Caco-2 (cell line): ENCODE measurements at regions not wholly inside any gene's neighbourhood (a gene's known extent, or its start where the extent isn't known, plus 50 kb on each side); places are given as distances from the start of the nearest gene placed in this dataset.

Experiments used
- BruUV-seq: library from RNA; stranded (reverse); fragments of 400-500 nt; replicated peaks from 2 replicates; lab custom pipeline; 2021; lab: Mats Ljungman, UMichigan
- CTCF ChIA-PET: fragments of 300-600 bp; sonication (Branson Sonifier 250); formaldehyde crosslinking; loops from one replicate; lab custom pipeline; 2022; ENCODE audit warnings: antibody characterized with exemption; lab: Charles Lee
- POLR2A ChIA-PET: fragments of 300-600 bp; sonication (Branson Sonifier 250); formaldehyde crosslinking; loops from one replicate; lab custom pipeline; 2022; ENCODE audit warnings: antibody characterized with exemption; lab: Charles Lee
- DNase-seq, 2 experiments: peaks; one replicate each; pipeline versions ENCODE4 v3.0.0 to v3.0.0-alpha.2; 2020 to 2022
- H3K27me3 ChIP-seq: replicated peaks from 2 replicates; pipeline ENCODE4 v1.6.0; 2011; ENCODE audit warnings: low read length; ENCODE audit not compliant: control insufficient read depth, insufficient read depth
- H3K36me3 ChIP-seq: 2 replicates; pipeline ENCODE4 v1.5.1; 2011; ENCODE audit warnings: low read length; ENCODE audit not compliant: control insufficient read depth, insufficient read depth
- H3K4me1 ChIP-seq: fragments of 250-450 bp; sonication (Bioruptor Pico); 2 replicates; pipeline ENCODE4 v1.5.1; 2020; ENCODE audit warnings: mild to moderate bottlenecking
- H3K4me3 ChIP-seq: 2 replicates; pipeline ENCODE4 v1.5.1; 2011; ENCODE audit warnings: low read depth, mild to moderate bottlenecking, control low read depth, low read length
- H3K9me3 ChIP-seq: fragments of 250-450 bp; sonication (Bioruptor Pico); 2 replicates; pipeline ENCODE4 v1.5.1; 2020; ENCODE audit warnings: mild to moderate bottlenecking, moderate library complexity
- H3K27ac Mint-ChIP-seq: one replicate; pipeline ENCODE4 v1.8.0; 2022; ENCODE audit warnings: mixed read lengths; ENCODE audit not compliant: unreplicated experiment
- H3K27me3 Mint-ChIP-seq: one replicate; pipeline ENCODE4 v1.8.0; 2022; ENCODE audit warnings: mixed read lengths; ENCODE audit not compliant: insufficient read depth, unreplicated experiment
- H3K36me3 Mint-ChIP-seq: one replicate; pipeline ENCODE4 v1.8.0; 2022; ENCODE audit warnings: mild to moderate bottlenecking, mixed read lengths; ENCODE audit not compliant: insufficient read depth, unreplicated experiment
- H3K4me1 Mint-ChIP-seq: one replicate; pipeline ENCODE4 v1.8.0; 2022; ENCODE audit warnings: low read depth, mixed read lengths; ENCODE audit not compliant: unreplicated experiment
- H3K4me3 Mint-ChIP-seq: one replicate; pipeline ENCODE4 v1.8.0; 2022; ENCODE audit warnings: mild to moderate bottlenecking, moderate library complexity, mixed read lengths; ENCODE audit not compliant: unreplicated experiment
- H3K9me3 Mint-ChIP-seq: one replicate; pipeline ENCODE4 v1.8.0; 2022; ENCODE audit warnings: mixed read lengths; ENCODE audit not compliant: unreplicated experiment
- intact Hi-C: fragments of 100-400 bp; cut with micrococcal nuclease; formaldehyde crosslinking; loops from one replicate; pipeline ENCODE4 v1.10.0; 2022; ENCODE audit not compliant: unreplicated experiment
- TF ChIP-seq, protein P1 (sequence below), 2 experiments: fragments of 200-600 bp in 1 of 2; IDR thresholded peaks; 1 replicate in 1 of 2; 2 replicates in 1 of 2; pipeline versions ENCODE4 v1.5.1 to v1.8.0; 2011 to 2022; ENCODE audit warnings: antibody characterized with exemption in 1 of 2, control low read depth in 1 of 2, inconsistent platforms in 1 of 2, low read depth in 1 of 2, low read length in 1 of 2, mild to moderate bottlenecking in 1 of 2, moderate library complexity in 1 of 2; ENCODE audit not compliant: insufficient read depth in 1 of 2, severe bottlenecking in 1 of 2, unreplicated experiment in 1 of 2

DNA sequence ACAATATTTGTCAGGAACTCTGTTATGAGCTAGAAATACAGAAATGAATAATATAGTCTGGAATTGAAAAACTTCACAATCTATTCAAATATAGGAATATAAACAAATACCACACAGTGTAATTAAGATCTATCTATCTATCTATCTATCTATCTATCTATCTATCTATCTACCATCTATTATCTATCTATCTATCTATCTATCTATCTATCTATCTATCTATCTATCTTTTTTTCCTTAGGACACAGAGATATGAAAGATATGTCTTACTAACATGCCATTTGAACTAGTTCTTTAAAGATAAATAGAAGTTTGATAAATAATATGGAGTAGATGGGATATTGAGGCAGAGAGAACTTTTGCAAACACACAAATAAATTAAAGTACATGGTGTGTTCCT lies 357.8 kb downstream of the PARP8 start:
- no peaks in the 10 kb centered on the region for H3K36me3 Mint-ChIP-seq
- ChIA-PET POLR2A (no interaction called here), CTCF (no interaction called here)

DNA sequence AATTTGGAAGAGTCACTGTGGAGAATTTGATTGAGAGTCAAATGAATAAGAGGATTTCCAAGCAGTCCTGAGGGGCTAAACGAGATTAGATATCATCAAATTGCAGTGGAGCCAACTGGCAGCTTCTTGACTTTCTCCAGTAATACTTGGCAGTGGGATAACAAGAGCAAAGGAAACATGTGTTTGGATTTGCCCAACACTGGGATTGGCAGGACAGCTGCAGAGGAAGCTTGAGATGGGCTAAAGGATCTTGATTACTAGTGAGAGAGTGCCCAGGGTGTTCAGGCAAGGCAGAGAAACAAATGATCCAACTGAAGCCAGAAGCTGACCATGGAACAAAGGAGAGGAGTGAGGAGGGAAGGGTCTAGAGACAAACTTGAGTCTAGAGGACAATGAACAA lies 356.0 kb upstream of the ISL1 start:
- H3K36me3 ChIP-seq, result no peaks in the 10 kb centered on the region
- no TSS peak for BruUV-seq
- TF ChIP-seq, protein P1, sequence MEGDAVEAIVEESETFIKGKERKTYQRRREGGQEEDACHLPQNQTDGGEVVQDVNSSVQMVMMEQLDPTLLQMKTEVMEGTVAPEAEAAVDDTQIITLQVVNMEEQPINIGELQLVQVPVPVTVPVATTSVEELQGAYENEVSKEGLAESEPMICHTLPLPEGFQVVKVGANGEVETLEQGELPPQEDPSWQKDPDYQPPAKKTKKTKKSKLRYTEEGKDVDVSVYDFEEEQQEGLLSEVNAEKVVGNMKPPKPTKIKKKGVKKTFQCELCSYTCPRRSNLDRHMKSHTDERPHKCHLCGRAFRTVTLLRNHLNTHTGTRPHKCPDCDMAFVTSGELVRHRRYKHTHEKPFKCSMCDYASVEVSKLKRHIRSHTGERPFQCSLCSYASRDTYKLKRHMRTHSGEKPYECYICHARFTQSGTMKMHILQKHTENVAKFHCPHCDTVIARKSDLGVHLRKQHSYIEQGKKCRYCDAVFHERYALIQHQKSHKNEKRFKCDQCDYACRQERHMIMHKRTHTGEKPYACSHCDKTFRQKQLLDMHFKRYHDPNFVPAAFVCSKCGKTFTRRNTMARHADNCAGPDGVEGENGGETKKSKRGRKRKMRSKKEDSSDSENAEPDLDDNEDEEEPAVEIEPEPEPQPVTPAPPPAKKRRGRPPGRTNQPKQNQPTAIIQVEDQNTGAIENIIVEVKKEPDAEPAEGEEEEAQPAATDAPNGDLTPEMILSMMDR (IDR thresholded peaks at IDR 0.05; ENCODE audit: insufficient read depth in 1 of 2, low read depth in 1 of 2, low read length in 1 of 2, severe bottlenecking in 1 of 2, unreplicated experiment in 1 of 2), result no peak
- Mint-ChIP-seq H3K4me3 (no peak overlapping the region), H3K9me3 (no peaks in the 10 kb centered on the region), H3K36me3 (no peaks in the 10 kb centered on the region), H3K27me3 (no peaks in the 10 kb centered on the region), H3K27ac (no peak overlapping the region), H3K4me1 (no peaks in the 10 kb centered on the region)
- POLR2A ChIA-PET, result no interaction called here
- no peaks in the 10 kb centered on the region for H3K27me3 ChIP-seq
- H3K4me3 ChIP-seq, result no peak overlapping the region
- no peaks in the 10 kb centered on the region for H3K9me3 ChIP-seq
- H3K4me1 ChIP-seq, result no peaks in the 10 kb centered on the region
- intact Hi-C loops, result no loop called here
- DNase-seq, result no peak
- CTCF ChIA-PET, result no interaction called here

More for the DNA sequence above, 357.8 kb downstream of the PARP8 start:
- no peak for DNase-seq
- no peaks in the 10 kb centered on the region for H3K27me3 ChIP-seq
- no peaks in the 10 kb centered on the region for H3K9me3 ChIP-seq
- Mint-ChIP-seq H3K27me3 (no peaks in the 10 kb centered on the region), H3K9me3 (no peaks in the 10 kb centered on the region), H3K4me1 (no peaks in the 10 kb centered on the region), H3K4me3 (no peak overlapping the region), H3K27ac (no peak overlapping the region)
- BruUV-seq, result no TSS peak
- intact Hi-C loops, result no loop called here
- no peaks in the 10 kb centered on the region for H3K4me1 ChIP-seq
- no peak overlapping the region for H3K4me3 ChIP-seq
- TF ChIP-seq, protein P1 (IDR thresholded peaks at IDR 0.05; ENCODE audit: insufficient read depth in 1 of 2, low read depth in 1 of 2, low read length in 1 of 2, severe bottlenecking in 1 of 2, unreplicated experiment in 1 of 2), result no peak
- H3K36me3 ChIP-seq, result no peaks in the 10 kb centered on the region

DNA sequence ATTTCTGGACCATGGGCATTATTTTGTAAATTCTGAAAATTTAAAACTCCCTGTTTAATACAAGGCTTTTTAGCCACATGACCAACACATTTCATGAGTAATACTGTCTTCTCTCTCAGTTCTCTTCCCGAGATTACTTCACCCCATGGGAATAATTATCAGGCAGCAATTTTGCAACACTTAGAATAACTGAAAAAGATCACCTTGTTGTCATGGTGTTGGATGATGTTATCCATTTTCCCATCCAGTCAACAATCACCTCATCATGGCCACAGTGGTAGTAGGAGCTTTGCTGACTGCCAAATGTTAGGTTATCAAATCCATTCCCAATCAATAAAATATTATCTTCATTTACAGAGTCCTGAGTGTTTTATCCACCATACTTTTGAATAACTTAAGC lies 354.9 kb upstream of the ISL1 start:
- Histone ChIP-seq H3K9me3 (no peaks in the 10 kb centered on the region), H3K27me3 (no peaks in the 10 kb centered on the region), H3K4me1 (no peaks in the 10 kb centered on the region), H3K36me3 (no peaks in the 10 kb centered on the region), H3K4me3 (no peak overlapping the region)
- Mint-ChIP-seq H3K4me1 (no peaks in the 10 kb centered on the region), H3K9me3 (no peaks in the 10 kb centered on the region), H3K36me3 (no peaks in the 10 kb centered on the region), H3K27ac (no peak overlapping the region), H3K4me3 (no peak overlapping the region), H3K27me3 (no peaks in the 10 kb centered on the region)
- no TSS peak for BruUV-seq
- TF ChIP-seq, protein P1 (IDR thresholded peaks at IDR 0.05; ENCODE audit: insufficient read depth in 1 of 2, low read depth in 1 of 2, low read length in 1 of 2, severe bottlenecking in 1 of 2, unreplicated experiment in 1 of 2), result no peak
- ChIA-PET POLR2A (no interaction called here), CTCF (no interaction called here)
- intact Hi-C loops, result no loop called here
- no peak for DNase-seq
